WERI-Rb-1 (cell line): ENCODE measurements at regions not wholly inside any gene's neighbourhood (a gene's known extent, or its start where the extent isn't known, plus 50 kb on each side); places are given as distances from the start of the nearest gene placed in this dataset.

ENCODE experiments used
- DNase-seq: peaks from one replicate; pipeline ENCODE4 v3.0.0-alpha.2; 2020
- H3K27ac ChIP-seq: fragments of 250-450 bp; sonication (Bioruptor Pico); 2 replicates; pipeline ENCODE4 v1.5.1; 2020; ENCODE audit warnings: mild to moderate bottlenecking, moderate library complexity
- H3K27me3 ChIP-seq: fragments of 250-450 bp; sonication (Bioruptor Pico); 2 replicates; pipeline ENCODE4 v1.5.1; 2021; ENCODE audit warnings: mild to moderate bottlenecking, low read depth, moderate library complexity; ENCODE audit not compliant: insufficient read depth, severe bottlenecking
- H3K36me3 ChIP-seq: fragments of 250-450 bp; sonication (Bioruptor Pico); 2 replicates; pipeline ENCODE4 v1.5.1; 2020; ENCODE audit warnings: mild to moderate bottlenecking, moderate library complexity
- H3K4me3 ChIP-seq: 2 replicates; pipeline ENCODE4 v1.5.1; 2011; ENCODE audit warnings: low read depth, mild to moderate bottlenecking, control low read depth, low read length
- H3K9me3 ChIP-seq: fragments of 250-450 bp; sonication (Bioruptor Pico); 2 replicates; pipeline ENCODE4 v1.5.1; 2021; ENCODE audit warnings: mild to moderate bottlenecking, moderate library complexity; ENCODE audit not compliant: severe bottlenecking
- CTCF ChIP-seq: IDR thresholded peaks from 2 replicates; pipeline ENCODE4 v1.5.1; 2011; ENCODE audit warnings: low read depth, mild to moderate bottlenecking, control low read depth, inconsistent platforms, low read length

GRCh38 chr10:10623958-10624566 is 393.6 kb upstream of the CELF2 start:
- no peaks in the 10 kb centered on the region for H3K9me3 ChIP-seq
- no peaks in the 10 kb centered on the region for H3K27me3 ChIP-seq
- H3K4me3 ChIP-seq = no peak overlapping the region
- no peak for TF ChIP-seq CTCF
- H3K27ac ChIP-seq = no peak overlapping the region
- DNase-seq = no peak
- H3K36me3 ChIP-seq = no peaks in the 10 kb centered on the region

GRCh38 chr10:10624567-10624962 is 393.1 kb upstream of the CELF2 start:
- Histone ChIP-seq H3K27ac (no peak overlapping the region), H3K9me3 (no peaks in the 10 kb centered on the region), H3K4me3 (no peak overlapping the region), H3K27me3 (no peaks in the 10 kb centered on the region), H3K36me3 (no peaks in the 10 kb centered on the region)
- no peak for DNase-seq
- TF ChIP-seq CTCF = no peak

DNA sequence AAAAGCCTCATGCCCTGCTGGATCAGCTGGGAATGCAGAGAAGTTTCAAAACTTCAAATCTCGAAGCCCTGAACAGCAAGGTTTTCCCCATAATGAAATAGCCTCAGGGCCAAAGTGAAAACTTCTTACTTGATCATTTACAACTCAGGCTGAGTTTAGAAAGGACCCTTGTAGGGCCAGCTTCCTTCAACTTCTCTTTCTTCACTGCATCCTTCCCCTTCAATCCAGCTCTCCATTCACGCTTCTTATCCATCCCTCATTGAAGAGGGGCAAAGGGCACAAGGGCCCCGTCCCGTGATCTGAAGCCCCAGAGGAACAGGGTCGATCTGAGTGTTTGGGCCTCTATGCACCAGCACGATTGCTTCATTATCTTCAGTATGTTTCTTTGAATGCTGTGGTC is 392.2 kb upstream of the CELF2 start:
- H3K4me3 ChIP-seq = no peak overlapping the region
- H3K27ac ChIP-seq = no peak overlapping the region
- DNase-seq = no peak
- no peaks in the 10 kb centered on the region for H3K27me3 ChIP-seq
- H3K36me3 ChIP-seq = no peaks in the 10 kb centered on the region
- H3K9me3 ChIP-seq = no peaks in the 10 kb centered on the region
- TF ChIP-seq CTCF = no peak

DNA sequence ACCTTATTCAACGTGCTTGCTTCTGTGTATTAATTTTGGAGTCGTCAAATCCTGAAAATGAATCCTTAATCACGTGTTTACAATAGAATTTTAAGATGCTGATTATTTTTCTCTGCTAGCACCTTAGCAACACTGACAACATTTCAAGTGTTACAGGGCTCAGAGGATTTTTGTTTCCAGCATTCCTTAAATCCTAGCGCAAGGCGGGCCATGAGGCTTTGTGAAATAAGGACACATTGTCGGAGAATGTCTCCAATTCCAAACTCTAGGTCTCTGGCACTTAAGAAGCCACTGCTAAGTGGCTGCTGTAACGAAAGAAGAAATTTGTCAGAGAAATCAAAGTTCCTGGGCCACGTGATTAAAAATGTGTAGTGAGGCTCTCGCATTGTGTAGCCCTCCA is 390.9 kb upstream of the CELF2 start:
- Histone ChIP-seq H3K27me3 (no peaks in the 10 kb centered on the region), H3K36me3 (no peaks in the 10 kb centered on the region), H3K27ac (no peak overlapping the region), H3K9me3 (no peaks in the 10 kb centered on the region), H3K4me3 (no peak overlapping the region)
- TF ChIP-seq CTCF = no peak
- no peak for DNase-seq

GRCh38 chr10:10627414-10627813 is 390.3 kb upstream of the CELF2 start:
- no peak for DNase-seq
- H3K4me3 ChIP-seq = no peak overlapping the region
- TF ChIP-seq CTCF = no peak
- H3K36me3 ChIP-seq = no peaks in the 10 kb centered on the region
- H3K9me3 ChIP-seq = no peaks in the 10 kb centered on the region
- no peaks in the 10 kb centered on the region for H3K27me3 ChIP-seq
- H3K27ac ChIP-seq = no peak overlapping the region

DNA sequence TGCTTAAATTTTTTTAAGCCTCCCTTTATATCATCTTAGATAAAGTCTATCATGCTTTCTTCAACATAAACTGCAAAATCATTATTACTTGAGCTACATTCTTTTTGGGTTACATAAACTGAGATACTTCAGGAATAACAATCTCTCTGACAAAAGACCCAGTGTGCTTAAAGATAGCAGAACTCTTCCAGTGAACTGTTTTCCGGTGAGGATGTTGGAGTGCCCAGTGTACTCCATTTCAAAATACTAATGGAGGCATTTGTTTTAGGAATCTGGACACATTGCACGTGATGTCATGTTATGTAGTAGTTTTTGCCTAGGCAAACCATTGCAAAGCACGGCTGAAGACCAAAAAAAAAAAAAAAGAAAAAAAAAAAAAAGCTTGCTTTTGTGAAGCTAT is 388.2 kb upstream of the CELF2 start:
- Histone ChIP-seq H3K27me3 (no peaks in the 10 kb centered on the region), H3K27ac (peak overlapping the region; percentile 42; the same call in 1 of the 2 replicates), H3K36me3 (no peaks in the 10 kb centered on the region), H3K9me3 (no peaks in the 10 kb centered on the region), H3K4me3 (no peak overlapping the region)
- no peak for TF ChIP-seq CTCF
- DNase-seq = no peak
